ENCODE measurements at regions not wholly inside any gene's neighbourhood (a gene's known extent, or its start where the extent isn't known, plus 50 kb on each side); places are given as distances from the start of the nearest gene placed in this dataset.

DNA sequence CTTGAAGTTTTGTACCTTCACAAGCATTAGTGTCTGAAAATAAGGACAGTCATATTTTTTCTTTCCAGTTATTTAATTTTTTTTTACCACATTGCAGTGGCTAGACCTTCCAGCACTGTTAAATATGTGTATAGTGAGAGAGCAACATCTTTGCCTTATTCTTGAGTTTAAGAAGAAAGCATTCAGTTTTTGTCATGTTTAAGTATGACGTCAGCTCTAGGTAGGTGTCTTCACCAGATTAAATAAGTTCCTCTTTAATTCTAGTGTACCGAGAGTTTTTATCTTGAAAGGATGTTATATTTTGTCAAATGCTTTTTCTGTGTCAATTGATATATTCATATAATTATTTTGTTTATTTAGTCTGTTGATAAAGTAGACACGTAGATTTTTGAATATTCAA, 258.8 kb downstream of the FAM181B start:
- TF ChIP-seq POLR2AphosphoS5 (IDR thresholded peaks at IDR 0.05; ENCODE audit: low read depth, low read length) (no peak), SIN3A (IDR thresholded peaks at IDR 0.05; ENCODE audit: borderline replicate concordance, insufficient read depth, low read depth, low read length) (no peak), TCF7L2 (IDR thresholded peaks at IDR 0.05; ENCODE audit: low read depth, low read length) (no peak)
- TF ChIP-seq, protein P1, sequence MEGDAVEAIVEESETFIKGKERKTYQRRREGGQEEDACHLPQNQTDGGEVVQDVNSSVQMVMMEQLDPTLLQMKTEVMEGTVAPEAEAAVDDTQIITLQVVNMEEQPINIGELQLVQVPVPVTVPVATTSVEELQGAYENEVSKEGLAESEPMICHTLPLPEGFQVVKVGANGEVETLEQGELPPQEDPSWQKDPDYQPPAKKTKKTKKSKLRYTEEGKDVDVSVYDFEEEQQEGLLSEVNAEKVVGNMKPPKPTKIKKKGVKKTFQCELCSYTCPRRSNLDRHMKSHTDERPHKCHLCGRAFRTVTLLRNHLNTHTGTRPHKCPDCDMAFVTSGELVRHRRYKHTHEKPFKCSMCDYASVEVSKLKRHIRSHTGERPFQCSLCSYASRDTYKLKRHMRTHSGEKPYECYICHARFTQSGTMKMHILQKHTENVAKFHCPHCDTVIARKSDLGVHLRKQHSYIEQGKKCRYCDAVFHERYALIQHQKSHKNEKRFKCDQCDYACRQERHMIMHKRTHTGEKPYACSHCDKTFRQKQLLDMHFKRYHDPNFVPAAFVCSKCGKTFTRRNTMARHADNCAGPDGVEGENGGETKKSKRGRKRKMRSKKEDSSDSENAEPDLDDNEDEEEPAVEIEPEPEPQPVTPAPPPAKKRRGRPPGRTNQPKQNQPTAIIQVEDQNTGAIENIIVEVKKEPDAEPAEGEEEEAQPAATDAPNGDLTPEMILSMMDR (IDR thresholded peaks at IDR 0.05): no peak
- TF ChIP-seq, protein P2, sequence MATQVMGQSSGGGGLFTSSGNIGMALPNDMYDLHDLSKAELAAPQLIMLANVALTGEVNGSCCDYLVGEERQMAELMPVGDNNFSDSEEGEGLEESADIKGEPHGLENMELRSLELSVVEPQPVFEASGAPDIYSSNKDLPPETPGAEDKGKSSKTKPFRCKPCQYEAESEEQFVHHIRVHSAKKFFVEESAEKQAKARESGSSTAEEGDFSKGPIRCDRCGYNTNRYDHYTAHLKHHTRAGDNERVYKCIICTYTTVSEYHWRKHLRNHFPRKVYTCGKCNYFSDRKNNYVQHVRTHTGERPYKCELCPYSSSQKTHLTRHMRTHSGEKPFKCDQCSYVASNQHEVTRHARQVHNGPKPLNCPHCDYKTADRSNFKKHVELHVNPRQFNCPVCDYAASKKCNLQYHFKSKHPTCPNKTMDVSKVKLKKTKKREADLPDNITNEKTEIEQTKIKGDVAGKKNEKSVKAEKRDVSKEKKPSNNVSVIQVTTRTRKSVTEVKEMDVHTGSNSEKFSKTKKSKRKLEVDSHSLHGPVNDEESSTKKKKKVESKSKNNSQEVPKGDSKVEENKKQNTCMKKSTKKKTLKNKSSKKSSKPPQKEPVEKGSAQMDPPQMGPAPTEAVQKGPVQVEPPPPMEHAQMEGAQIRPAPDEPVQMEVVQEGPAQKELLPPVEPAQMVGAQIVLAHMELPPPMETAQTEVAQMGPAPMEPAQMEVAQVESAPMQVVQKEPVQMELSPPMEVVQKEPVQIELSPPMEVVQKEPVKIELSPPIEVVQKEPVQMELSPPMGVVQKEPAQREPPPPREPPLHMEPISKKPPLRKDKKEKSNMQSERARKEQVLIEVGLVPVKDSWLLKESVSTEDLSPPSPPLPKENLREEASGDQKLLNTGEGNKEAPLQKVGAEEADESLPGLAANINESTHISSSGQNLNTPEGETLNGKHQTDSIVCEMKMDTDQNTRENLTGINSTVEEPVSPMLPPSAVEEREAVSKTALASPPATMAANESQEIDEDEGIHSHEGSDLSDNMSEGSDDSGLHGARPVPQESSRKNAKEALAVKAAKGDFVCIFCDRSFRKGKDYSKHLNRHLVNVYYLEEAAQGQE (IDR thresholded peaks at IDR 0.05; ENCODE audit: insufficient read depth in 1 of 2, low read depth in 2 of 2, low read length in 1 of 2): no peak

All from Panc1 (cell line).